Keratinocyte (primary cell): ENCODE measurements at regions not wholly inside any gene's neighbourhood (a gene's known extent, or its start where the extent isn't known, plus 50 kb on each side); places are given as distances from the start of the nearest gene placed in this dataset.

ENCODE experiments used
- CTCF ChIP-seq, 3 experiments: IDR thresholded peaks in 1 of 3; conservative IDR thresholded peaks in 1 of 3; optimal IDR thresholded peaks in 1 of 3; 2 replicates in 2 of 3; 3 replicates in 1 of 3; pipeline versions ENCODE3 to v1.5.1; 2011; ENCODE audit warnings: low read length in 3 of 3, mild to moderate bottlenecking in 3 of 3, moderate library complexity in 2 of 3, control low read depth in 1 of 3, inconsistent platforms in 1 of 3; ENCODE audit not compliant: insufficient read depth in 2 of 3; ENCODE audit errors: extremely low read depth in 1 of 3
- EZH2 ChIP-seq: IDR thresholded peaks from one replicate; pipeline ENCODE4 v1.6.1; 2012; ENCODE audit warnings: inconsistent platforms, mild to moderate bottlenecking, low read length, moderate library complexity

GRCh38 chr9:19600538-19600937 is 188.3 kb downstream of the SLC24A2 start:
- TF ChIP-seq CTCF (optimal IDR thresholded peaks at IDR 0.05 in 1 of 3, IDR thresholded peaks at IDR 0.05 in 1 of 3, conservative IDR thresholded peaks at IDR 0.05 in 1 of 3; ENCODE audit: extremely low read depth in 1 of 3, insufficient read depth in 2 of 3, low read length in 3 of 3) (no peak), EZH2 (no peak)
